ENCODE measurements at regions not wholly inside any gene's neighbourhood (a gene's known extent, or its start where the extent isn't known, plus 50 kb on each side); places are given as distances from the start of the nearest gene placed in this dataset.
A peak's percentile ranks its signal among the peaks of the same experiment; 100 is the strongest.

- DNase-seq (ENCODE audit: low read depth): no peak
- H3K4me3 ChIP-seq (ENCODE audit: control insufficient read depth, low read depth, low read length): no peak overlapping the region
- no peak for TF ChIP-seq CTCF (conservative IDR thresholded peaks at IDR 0.05; ENCODE audit: control insufficient read depth, insufficient read depth, low read depth, low read length)
Observed at GRCh38 chr9:130781569-130781968, 53.5 kb upstream of the ABL1 start.

DNA sequence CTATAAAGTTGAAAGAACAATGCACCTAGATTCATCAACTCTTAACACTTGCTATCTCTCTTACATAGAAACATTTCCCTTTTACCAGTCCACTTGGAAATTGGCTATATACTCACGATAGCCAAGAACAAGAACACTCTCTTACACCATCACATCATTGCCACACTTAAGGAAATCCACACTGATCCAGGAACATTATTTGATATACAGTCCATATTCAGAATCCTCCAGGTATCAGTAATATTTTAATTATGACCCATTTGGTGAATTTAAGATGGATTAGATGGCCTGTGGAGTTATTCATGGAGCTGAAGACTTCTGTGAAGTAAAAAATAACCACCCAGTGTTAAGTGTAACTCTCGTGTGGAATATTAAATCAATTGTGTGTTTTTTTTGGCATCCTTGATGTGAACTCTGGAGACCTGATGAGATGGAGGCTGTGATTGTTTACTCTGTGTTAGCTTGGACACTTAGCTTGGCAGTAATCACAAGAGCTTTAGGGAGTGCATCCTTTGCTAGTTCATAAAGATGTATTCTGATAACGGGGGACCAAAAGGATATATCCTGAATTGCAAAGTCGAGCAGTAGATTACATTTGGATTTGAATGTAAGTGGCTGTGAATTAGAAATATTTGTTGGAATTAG lies 52.0 kb upstream of the ABL1 start:
- DNase-seq (ENCODE audit: low read depth): peak; percentile 48
- no peak for TF ChIP-seq CTCF (conservative IDR thresholded peaks at IDR 0.05; ENCODE audit: control insufficient read depth, insufficient read depth, low read depth, low read length)
- H3K4me3 ChIP-seq (ENCODE audit: control insufficient read depth, low read depth, low read length): no peak overlapping the region

- H3K4me3 ChIP-seq (ENCODE audit: control insufficient read depth, low read depth, low read length): no peak overlapping the region
- TF ChIP-seq CTCF (conservative IDR thresholded peaks at IDR 0.05; ENCODE audit: control insufficient read depth, insufficient read depth, low read depth, low read length): no peak
- DNase-seq (ENCODE audit: low read depth): no peak
Observed at GRCh38 chr9:130785053-130785452, 50.0 kb upstream of the ABL1 start.
